ENCODE measurements at regions not wholly inside any gene's neighbourhood (a gene's known extent, or its start where the extent isn't known, plus 50 kb on each side); places are given as distances from the start of the nearest gene placed in this dataset.

- FAIRE-seq, result no peak
- no peak for DNase-seq (ENCODE audit: low spot score)
These were observed 457.9 kb upstream of the TPK1 start for GRCh38 chr7:145293754-145294153.

DNA sequence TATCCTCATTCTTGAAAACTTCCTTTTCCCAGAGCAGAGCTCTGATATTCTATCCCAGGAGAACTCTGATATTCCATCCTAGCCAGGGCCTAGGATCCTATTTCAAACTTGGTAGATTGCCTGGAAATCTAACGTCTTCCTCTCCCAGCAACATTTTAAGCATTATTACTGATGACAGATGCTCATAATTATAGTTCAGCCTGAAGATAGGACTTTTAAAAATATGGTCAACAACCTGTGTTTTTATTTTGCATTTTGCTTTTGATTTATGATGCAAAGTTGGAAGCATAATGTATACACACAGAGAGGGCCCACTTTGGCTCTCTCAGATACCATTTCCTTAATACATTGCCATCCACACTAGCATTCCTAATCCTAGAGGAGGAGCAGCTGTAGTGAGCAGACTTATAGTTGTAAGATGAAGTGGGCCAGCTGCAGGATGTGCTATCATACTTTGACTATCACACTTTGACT is 457.4 kb upstream of the TPK1 start:
- no peak for FAIRE-seq
- no peak for DNase-seq (ENCODE audit: low spot score)

GRCh38 chr7:145289384-145289783 is 453.5 kb upstream of the TPK1 start:
- DNase-seq (ENCODE audit: low spot score) (no peak), FAIRE-seq (no peak)

DNA sequence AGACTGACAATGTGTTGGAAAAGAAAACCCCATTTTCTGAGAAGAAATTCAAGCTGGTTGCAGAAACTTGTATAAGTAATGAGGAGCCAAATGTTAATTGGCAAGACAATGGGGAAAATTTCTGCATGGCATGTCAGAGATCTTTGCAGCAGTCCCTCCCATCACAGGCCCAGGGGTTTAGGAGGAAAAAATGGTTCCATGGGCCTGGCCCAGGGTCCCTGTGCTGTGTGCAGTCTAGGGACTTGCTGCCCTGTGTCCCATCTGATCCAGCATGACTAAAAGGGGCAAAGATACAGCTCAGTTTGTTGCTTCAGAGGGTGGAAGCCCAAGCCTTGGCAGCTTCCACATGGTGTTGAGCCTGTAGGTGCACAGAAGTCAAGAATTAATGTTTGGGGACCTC is 440.3 kb upstream of the TPK1 start:
- no peak for DNase-seq (ENCODE audit: low spot score)
- no peak for FAIRE-seq

DNA sequence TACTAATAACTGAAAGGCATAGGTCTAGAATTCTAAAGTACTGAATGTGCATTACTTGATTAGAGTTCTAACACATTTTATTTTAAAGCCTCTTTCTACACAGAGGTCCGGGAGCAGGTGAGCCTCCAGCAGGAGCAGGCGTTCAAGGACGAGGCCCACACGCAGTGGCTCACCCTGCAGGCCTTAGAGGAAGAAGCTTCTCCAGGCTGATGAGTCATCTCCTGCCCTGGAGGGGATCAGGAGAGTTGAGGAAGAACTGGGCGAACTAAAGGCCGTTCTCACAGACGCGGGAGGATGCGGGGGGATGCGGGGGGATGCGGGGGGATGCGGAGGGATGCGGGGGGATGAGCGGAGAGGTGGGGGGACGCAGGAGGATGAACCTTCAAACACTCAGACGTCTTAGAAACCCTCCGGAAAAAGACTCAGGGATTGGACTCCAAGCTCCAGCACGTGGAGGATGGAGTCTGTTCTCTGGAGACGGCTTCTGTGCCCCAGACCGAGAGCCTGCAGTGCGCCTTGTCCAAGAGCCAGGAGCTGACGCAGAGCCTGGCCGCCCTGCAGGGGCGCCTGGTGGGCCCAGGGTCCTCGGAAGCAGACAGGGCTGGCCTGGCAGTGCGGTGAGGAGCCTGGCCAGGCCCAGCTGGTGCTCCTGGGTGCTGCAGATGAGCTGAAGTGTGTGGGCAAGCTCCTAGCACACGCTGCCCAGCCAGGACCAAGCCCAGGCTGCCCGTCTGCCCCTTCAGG is 433.7 kb upstream of the TPK1 start:
- no peak for FAIRE-seq

DNA sequence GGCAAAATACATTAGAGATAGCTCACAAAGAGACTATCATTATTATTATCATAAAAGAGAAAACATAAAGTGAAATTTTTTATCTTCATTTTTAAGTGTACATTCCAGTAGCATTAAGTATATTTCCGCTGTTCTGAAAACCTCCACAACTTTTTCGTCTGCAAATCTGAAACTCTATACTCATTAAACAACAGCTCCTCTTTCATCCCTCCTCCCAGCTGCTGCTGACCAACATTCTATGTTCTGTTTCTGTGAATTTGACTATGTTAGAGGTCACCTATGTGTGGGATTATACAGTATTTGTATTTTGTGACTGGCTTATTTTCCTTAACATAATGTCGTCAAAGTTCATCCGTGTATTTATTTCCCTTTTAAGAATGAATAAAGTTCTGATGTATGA is 429.3 kb upstream of the TPK1 start:
- no peak for FAIRE-seq
- no peak for DNase-seq (ENCODE audit: low spot score)

More for the DNA sequence above, 433.7 kb upstream of the TPK1 start:
- DNase-seq (ENCODE audit: low spot score), result no peak

- FAIRE-seq, result no peak
- no peak for DNase-seq (ENCODE audit: low spot score)
These were observed 428.0 kb upstream of the TPK1 start for GRCh38 chr7:145263886-145264285.

GRCh38 chr7:145252031-145252430 is 416.2 kb upstream of the TPK1 start:
- FAIRE-seq (no peak), DNase-seq (ENCODE audit: low spot score) (no peak)

GRCh38 chr7:145224775-145225174 is 388.9 kb upstream of the TPK1 start:
- DNase-seq (ENCODE audit: low spot score) (no peak), FAIRE-seq (no peak)

GRCh38 chr7:145219461-145219860 is 383.6 kb upstream of the TPK1 start:
- FAIRE-seq, result no peak
- no peak for DNase-seq (ENCODE audit: low spot score)

- no peak for FAIRE-seq
These were observed 381.0 kb upstream of the TPK1 start for GRCh38 chr7:145216866-145217265.

DNA sequence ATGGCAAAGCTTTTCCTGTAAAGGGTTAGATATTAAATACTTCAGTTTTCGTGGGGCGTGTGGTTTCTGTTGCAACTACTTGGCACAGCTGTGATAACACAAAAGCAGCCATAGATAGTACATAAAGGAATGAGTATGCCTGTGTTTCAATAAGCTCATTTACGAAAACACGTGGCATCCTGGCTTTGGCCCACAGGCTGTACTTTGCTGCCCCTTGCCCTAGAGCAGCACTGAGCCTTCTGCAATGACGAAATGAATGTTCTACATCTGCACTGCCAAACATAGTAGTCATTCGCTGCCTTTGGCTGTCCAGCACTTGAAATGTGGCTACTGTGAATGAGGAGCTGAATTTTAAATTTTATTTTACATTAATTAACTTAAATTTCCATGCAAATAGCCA is 376.2 kb upstream of the TPK1 start:
- FAIRE-seq, result no peak
- DNase-seq (ENCODE audit: low spot score), result no peak

More at GRCh38 chr7:145216866-145217265, 381.0 kb upstream of the TPK1 start:
- DNase-seq (ENCODE audit: low spot score), result no peak

GRCh38 chr7:145211211-145211610 is 375.4 kb upstream of the TPK1 start:
- DNase-seq (ENCODE audit: low spot score) (no peak), FAIRE-seq (no peak)

- FAIRE-seq, result no peak
These were observed 358.1 kb upstream of the TPK1 start for GRCh38 chr7:145193951-145194350.

DNA sequence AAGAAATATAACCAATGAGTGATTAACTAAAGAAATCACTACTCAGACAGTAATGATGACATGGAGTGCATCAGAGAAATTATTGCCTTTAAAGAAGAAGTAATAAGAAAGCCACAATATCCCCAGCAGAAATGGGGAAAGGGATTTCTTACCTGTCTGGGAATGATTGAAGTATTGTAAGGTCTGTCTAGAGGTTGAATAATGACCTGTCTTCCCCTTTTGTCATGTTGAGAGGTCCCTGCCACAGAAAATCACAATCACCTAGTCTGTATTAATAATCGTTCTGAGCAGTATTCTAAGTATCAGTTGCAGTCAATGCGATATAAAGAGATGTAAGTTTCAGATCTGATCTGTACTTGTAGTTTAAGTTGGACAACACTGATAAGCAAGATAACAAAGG is 349.1 kb upstream of the TPK1 start:
- DNase-seq (ENCODE audit: low spot score), result no peak
- FAIRE-seq, result no peak

More at GRCh38 chr7:145193951-145194350, 358.1 kb upstream of the TPK1 start:
- DNase-seq (ENCODE audit: low spot score), result no peak

GRCh38 chr7:145183069-145183468 is 347.2 kb upstream of the TPK1 start:
- FAIRE-seq (no peak), DNase-seq (ENCODE audit: low spot score) (no peak)

DNA sequence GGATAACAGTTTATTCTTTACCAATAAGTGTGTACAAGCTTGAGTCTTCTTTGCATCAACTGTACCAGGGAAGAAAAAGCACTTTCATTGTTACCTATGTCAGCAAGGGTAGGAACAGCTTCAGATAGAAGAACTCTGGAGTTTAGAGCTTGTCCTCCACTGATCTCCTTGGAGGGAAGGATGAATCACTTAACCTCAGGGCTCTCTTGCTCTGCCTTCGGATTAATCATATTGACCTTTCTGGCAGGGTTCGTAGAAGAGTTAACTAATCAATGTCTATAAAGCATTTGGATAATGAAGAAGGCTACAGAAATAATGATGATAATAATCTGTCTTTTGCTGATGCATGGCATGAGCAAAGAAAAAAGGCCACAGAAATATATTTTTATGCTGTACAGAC is 339.5 kb upstream of the TPK1 start:
- DNase-seq (ENCODE audit: low spot score) (no peak), FAIRE-seq (no peak)

- DNase-seq (ENCODE audit: low spot score), result no peak
- no peak for FAIRE-seq
These were observed 334.1 kb upstream of the TPK1 start for GRCh38 chr7:145169908-145170307.

DNA sequence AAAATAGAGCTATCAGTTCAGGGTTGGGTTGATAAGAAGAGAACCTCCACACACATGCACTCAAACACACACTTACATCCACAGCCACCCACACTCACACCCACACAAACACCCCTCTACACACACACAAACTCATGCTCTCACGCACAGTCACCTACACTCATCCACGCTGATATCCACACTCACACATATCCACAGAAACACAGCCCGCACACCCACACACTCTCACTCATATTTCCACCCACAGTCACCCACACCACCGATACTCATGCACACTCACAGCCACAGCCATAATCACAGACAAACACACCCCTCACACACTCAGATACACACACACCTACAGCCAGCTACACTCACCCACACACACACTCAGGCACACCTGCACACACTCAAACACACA is 333.0 kb upstream of the TPK1 start:
- FAIRE-seq (no peak), DNase-seq (ENCODE audit: low spot score) (no peak)

- no peak for DNase-seq (ENCODE audit: low spot score)
- FAIRE-seq, result no peak
These were observed 332.6 kb upstream of the TPK1 start for GRCh38 chr7:145168427-145168826.

DNA sequence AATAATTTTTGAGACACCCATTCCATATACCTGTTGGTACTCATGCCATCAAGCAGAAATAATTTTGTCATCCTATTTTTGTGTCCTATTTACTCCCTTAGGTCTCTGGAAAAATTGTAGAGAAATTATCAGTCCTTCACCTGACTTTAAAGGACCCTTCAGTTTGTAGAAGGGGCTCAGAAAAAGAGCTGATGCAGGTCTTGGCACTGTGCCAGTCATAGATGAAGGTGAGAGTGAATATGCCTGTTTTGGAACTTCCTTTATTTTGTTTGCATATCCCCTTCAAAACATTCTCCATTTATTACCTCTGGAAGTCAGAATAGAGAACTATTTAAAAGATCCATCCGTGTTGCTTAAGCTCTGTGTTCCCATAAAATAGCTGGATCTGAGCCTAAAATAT is 321.0 kb upstream of the TPK1 start:
- FAIRE-seq, result no peak

DNA sequence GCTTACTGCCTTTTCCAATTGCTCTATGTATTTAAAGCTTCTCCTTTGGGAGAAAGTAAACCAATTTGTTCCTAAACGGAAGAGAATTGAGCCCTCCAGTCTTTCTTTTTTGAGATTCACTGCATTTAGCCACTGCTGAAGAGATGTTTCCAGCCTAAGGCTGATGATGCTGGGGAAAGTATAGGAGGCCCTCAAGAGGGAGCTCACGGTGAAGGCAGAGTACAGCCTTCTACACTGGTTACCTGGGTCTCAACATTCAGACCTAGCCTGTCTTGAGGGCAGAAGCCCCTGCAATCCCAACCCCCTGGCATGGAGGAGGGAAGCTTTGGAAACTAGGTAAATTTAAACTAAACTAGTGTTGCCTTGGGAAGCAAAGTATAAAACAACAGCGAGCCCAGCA is 316.7 kb upstream of the TPK1 start:
- FAIRE-seq, result no peak

More for the DNA sequence above, 321.0 kb upstream of the TPK1 start:
- no peak for DNase-seq (ENCODE audit: low spot score)

DNA sequence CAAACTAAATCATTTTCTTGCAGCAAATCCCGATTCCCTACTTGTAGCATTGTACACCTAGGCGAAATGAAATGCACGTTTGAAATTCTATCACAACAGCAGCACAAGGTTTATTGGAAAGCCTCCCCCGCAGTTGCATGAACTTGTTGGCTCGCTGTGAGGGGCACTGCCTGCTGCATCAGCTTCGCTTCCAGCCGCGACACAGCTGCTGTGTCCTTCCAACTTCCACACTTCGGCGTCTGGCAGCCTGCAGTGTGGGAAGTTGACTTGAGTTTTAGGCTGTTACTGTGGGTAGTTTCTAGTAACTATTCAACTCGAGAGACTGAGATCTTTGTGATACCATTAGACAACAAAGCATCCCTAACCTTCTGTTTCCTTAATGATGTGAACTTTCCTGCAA is 315.8 kb upstream of the TPK1 start:
- FAIRE-seq (no peak), DNase-seq (ENCODE audit: low spot score) (no peak)

More for the DNA sequence above, 316.7 kb upstream of the TPK1 start:
- DNase-seq (ENCODE audit: low spot score), result no peak

Measured in RCC 7860 (cell line).